Tibial nerve (tissue), 4 donors: ENCODE measurements at regions not wholly inside any gene's neighbourhood (a gene's known extent, or its start where the extent isn't known, plus 50 kb on each side); places are given as distances from the start of the nearest gene placed in this dataset.
"Not testable (repeated sequence)": the region's sequence is repeated elsewhere in the genome, so short reads cannot be mapped to it uniquely, and the experiment has no call there.

ENCODE experiments used
- DNase-seq, 2 donors: peaks; one replicate each; pipeline ENCODE4 v3.0.0-alpha.2; 2019; ENCODE audit warnings: low spot score in 2 of 2
- H3K27ac ChIP-seq, 4 donors: fragments of 200-600 bp; sonication (generic) in 3 of 4; one replicate each; pipeline ENCODE4 v1.5.1; 2017 to 2019; ENCODE audit warnings: mild to moderate bottlenecking in 1 of 4
- H3K27me3 ChIP-seq, 2 donors: fragments of 200-600 bp; sonication (generic) in 1 of 2; one replicate each; pipeline versions ENCODE4 v1.5.1 to v1.6.0; 2017 to 2019
- H3K36me3 ChIP-seq, 3 donors: fragments of 200-600 bp; sonication (generic); one replicate each; pipeline ENCODE4 v1.5.1; 2018 to 2019
- H3K4me1 ChIP-seq, 4 donors: fragments of 200-600 bp; sonication (generic) in 3 of 4; one replicate each; pipeline ENCODE4 v1.5.1; 2017 to 2019
- H3K4me3 ChIP-seq, 4 donors: fragments of 200-600 bp; sonication (generic) in 3 of 4; one replicate each; pipeline ENCODE4 v1.5.1; 2017 to 2019; ENCODE audit warnings: mild to moderate bottlenecking in 1 of 4, moderate library complexity in 1 of 4
- H3K9me3 ChIP-seq, 4 donors: fragments of 200-600 bp; sonication (generic) in 3 of 4; one replicate each; pipeline ENCODE4 v1.5.1; 2017 to 2019
- EP300 ChIP-seq, 2 donors: sonication (generic); formaldehyde crosslinking; IDR thresholded peaks; one replicate each; pipeline ENCODE4 v1.6.1; 2017; ENCODE audit warnings: antibody characterized with exemption in 2 of 2, mild to moderate bottlenecking in 1 of 2
- POLR2A ChIP-seq, 2 donors: fragments of 450-650 bp; IDR thresholded peaks; one replicate each; pipeline ENCODE4 v1.6.1; 2017; ENCODE audit warnings: antibody characterized with exemption in 2 of 2, mild to moderate bottlenecking in 2 of 2, moderate library complexity in 2 of 2
- WGBS, 2 donors: methylation state at CpG; one replicate each; pipeline ENCODE4 v1.1.5; 2018; 5-methylcytosine and 5-hydroxymethylcytosine counted together
- TF ChIP-seq, protein P1 (sequence below), 5 experiments: fragments of 200-600 bp in 3 of 5; fragments of 450-650 bp in 2 of 5; sonication (generic) in 3 of 5; IDR thresholded peaks; one replicate each; pipeline ENCODE4 v1.5.1; 2016 to 2019; ENCODE audit warnings: antibody characterized with exemption in 5 of 5, mild to moderate bottlenecking in 3 of 5, moderate library complexity in 2 of 5

DNA sequence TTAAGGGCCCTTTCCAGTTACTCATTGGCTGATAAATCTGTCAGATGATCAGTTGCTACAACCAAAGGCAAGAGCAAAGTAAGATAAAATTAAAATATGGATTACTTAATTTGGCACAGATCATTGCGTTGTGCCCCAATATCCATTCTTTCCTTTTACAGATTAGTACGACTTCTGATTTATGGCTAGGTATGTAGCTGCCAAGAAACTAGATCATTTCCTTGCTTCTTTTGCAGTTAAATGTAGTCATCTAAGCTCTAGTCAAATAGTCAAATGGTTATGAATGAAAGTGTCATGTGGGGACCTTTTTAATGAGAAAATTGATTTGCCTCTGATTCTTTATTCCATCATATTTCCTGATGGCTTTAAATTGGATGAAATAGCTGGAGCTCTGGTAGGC, 1039.9 kb upstream of the FLRT2 start:
- WGBS, 2 donors = 84 to 86% methylated on average over 2 of the region's 2 CpGs
- TF ChIP-seq, protein P1, sequence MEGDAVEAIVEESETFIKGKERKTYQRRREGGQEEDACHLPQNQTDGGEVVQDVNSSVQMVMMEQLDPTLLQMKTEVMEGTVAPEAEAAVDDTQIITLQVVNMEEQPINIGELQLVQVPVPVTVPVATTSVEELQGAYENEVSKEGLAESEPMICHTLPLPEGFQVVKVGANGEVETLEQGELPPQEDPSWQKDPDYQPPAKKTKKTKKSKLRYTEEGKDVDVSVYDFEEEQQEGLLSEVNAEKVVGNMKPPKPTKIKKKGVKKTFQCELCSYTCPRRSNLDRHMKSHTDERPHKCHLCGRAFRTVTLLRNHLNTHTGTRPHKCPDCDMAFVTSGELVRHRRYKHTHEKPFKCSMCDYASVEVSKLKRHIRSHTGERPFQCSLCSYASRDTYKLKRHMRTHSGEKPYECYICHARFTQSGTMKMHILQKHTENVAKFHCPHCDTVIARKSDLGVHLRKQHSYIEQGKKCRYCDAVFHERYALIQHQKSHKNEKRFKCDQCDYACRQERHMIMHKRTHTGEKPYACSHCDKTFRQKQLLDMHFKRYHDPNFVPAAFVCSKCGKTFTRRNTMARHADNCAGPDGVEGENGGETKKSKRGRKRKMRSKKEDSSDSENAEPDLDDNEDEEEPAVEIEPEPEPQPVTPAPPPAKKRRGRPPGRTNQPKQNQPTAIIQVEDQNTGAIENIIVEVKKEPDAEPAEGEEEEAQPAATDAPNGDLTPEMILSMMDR (IDR thresholded peaks at IDR 0.05) = no peak
- TF ChIP-seq POLR2A (IDR thresholded peaks at IDR 0.05) = no peak
- no peak for TF ChIP-seq EP300 (IDR thresholded peaks at IDR 0.05)
- no peaks in the 10 kb centered on the region for H3K4me1 ChIP-seq
- no peak overlapping the region for H3K27ac ChIP-seq
- no peaks in the 10 kb centered on the region for H3K9me3 ChIP-seq
- no peaks in the 10 kb centered on the region for H3K27me3 ChIP-seq
- H3K4me3 ChIP-seq = no peak overlapping the region
- no peak for DNase-seq
- no peaks in the 10 kb centered on the region for H3K36me3 ChIP-seq

DNA sequence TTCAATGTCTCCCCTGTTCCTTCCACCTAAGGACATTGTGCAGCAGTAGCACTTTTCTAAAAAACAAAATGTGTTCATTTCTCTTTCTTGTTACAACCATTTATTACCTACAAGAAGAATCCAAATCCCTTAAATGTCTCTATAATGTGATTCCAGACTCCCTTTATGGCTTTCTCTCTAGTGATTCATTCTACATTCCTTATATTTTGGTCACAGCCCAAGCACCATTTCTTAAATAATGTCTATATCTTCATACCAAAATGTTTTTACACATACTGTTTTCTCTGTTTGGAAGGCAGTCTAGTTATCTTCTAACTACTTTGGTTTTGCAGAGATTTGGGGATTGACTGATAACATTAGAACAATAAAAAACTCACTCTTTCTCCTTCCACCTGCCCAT, 1037.3 kb upstream of the FLRT2 start:
- Histone ChIP-seq H3K4me1 (no peaks in the 10 kb centered on the region), H3K36me3 (no peaks in the 10 kb centered on the region), H3K27ac (no peak overlapping the region), H3K9me3 (no peaks in the 10 kb centered on the region), H3K27me3 (no peaks in the 10 kb centered on the region), H3K4me3 (no peak overlapping the region)
- TF ChIP-seq POLR2A (IDR thresholded peaks at IDR 0.05) = no peak
- DNase-seq = no peak

DNA sequence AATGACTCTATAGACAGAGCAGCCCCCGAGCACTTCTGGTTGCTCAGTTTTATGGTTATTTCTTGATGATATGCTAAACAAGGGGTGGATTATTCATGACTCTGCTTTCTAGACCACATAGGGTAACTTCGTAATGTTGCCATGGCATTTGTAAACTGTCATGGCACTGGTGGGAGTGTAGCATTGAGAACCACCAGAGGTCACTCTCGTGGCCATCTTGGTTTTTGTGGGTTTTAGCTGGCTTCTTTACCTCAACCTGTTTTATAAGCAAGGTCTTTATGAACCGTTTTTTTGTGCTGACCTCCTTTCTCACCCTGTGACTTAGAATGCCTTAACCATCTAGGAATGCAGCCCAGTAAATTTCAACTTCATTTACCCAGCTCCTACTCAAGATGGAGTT, 1036.2 kb upstream of the FLRT2 start:
- no peak overlapping the region for H3K27ac ChIP-seq
- no peaks in the 10 kb centered on the region for H3K9me3 ChIP-seq
- TF ChIP-seq POLR2A (IDR thresholded peaks at IDR 0.05) (no peak), EP300 (IDR thresholded peaks at IDR 0.05) (no peak)
- TF ChIP-seq, protein P1 (IDR thresholded peaks at IDR 0.05) = no peak
- no peaks in the 10 kb centered on the region for H3K27me3 ChIP-seq
- WGBS, 2 donors = 71 to 77% methylated on average over 4 of the region's 4 CpGs
- no peaks in the 10 kb centered on the region for H3K4me1 ChIP-seq
- no peaks in the 10 kb centered on the region for H3K36me3 ChIP-seq
- no peak overlapping the region for H3K4me3 ChIP-seq
- no peak for DNase-seq

DNA sequence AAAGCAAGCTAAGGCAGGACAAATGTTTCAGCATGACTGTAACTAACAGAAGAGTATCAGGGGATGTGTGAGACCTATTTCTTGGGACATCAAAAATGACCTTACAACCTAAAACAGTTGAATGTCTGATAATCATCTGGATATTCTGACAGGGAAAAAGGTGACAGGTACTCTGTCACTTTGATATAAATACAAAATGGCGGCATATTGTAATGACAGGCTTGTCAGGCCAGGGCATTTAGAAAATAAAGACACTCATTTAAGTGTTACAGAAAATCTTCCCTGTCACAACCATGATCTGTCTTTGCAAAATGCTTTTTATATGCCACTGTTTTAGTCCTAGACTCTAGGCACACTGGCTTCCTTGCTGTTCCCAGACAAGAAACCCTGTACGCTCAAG, 1033.3 kb upstream of the FLRT2 start:
- no peaks in the 10 kb centered on the region for H3K27me3 ChIP-seq
- no peak overlapping the region for H3K27ac ChIP-seq
- no peaks in the 10 kb centered on the region for H3K9me3 ChIP-seq
- H3K36me3 ChIP-seq = no peaks in the 10 kb centered on the region
- TF ChIP-seq POLR2A (IDR thresholded peaks at IDR 0.05) = no peak
- TF ChIP-seq, protein P1 (IDR thresholded peaks at IDR 0.05) = no peak
- no peak for TF ChIP-seq EP300 (IDR thresholded peaks at IDR 0.05)
- no peak overlapping the region for H3K4me3 ChIP-seq
- H3K4me1 ChIP-seq = no peaks in the 10 kb centered on the region
- no peak for DNase-seq
- 95% methylated on average over 2 of the region's 2 CpGs for WGBS, 2 donors

DNA sequence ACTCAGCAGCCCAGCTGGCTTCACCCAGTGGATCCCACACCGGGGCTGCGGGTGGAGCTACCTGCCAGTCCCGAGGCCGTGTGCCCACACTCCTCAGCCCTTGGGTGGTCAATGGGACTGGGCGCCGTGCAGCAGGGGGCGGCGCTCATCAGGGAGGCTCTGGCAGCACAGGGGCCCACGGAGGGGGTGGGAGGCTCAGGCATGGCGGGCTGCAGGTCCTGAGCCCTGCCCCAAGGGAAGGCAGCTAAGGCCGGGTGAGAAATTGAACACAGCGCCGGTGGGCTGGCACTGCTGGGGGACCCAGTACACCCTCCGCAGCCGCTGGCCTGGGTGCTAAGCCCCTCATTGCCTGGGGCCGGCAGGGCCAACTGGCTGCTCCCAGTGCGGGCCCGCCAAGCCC, 1017.1 kb upstream of the FLRT2 start:
- not testable (repeated sequence) for H3K4me1 ChIP-seq, H3K27me3 ChIP-seq, DNase-seq, H3K27ac ChIP-seq, H3K9me3 ChIP-seq, H3K36me3 ChIP-seq, H3K4me3 ChIP-seq
- WGBS, 2 donors = 90 to 96% methylated on average over 11 to 13 of the region's 18 CpGs

DNA sequence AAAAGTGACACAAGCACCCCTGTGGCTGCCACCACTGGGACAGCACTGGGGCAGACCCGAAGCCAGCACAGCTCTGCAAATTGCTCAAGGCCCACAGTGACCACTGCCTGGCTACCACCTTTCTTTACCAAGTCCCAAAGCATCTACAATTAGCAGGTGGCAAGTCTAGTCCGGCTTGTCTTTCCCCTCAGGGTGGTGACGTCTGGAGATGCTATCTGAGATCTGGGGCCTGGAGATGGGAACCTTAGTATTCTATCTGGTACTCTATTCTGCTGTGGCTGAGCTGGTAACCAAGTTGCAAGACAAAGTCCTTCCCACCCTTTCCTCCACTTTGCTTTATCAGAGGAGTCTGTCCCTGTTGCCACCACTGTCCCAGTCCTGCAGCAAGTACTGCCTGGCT, 1010.1 kb upstream of the FLRT2 start:
- DNase-seq = no peak
- Histone ChIP-seq H3K27me3 (no peaks in the 10 kb centered on the region), H3K27ac (no peak overlapping the region), H3K4me3 (no peak overlapping the region), H3K4me1 (no peaks in the 10 kb centered on the region), H3K36me3 (no peaks in the 10 kb centered on the region), H3K9me3 (no peaks in the 10 kb centered on the region)
- TF ChIP-seq POLR2A (IDR thresholded peaks at IDR 0.05) (no peak), EP300 (IDR thresholded peaks at IDR 0.05) (no peak)
- TF ChIP-seq, protein P1 (IDR thresholded peaks at IDR 0.05) = no peak
- WGBS, 2 donors = 94 to 97% methylated on average over 2 to 3 of the region's 3 CpGs
